GM18858 (cell line): ENCODE measurements at regions not wholly inside any gene's neighbourhood (a gene's known extent, or its start where the extent isn't known, plus 50 kb on each side); places are given as distances from the start of the nearest gene placed in this dataset.
"Not testable (repeated sequence)": the region's sequence is repeated elsewhere in the genome, so short reads cannot be mapped to it uniquely, and the experiment has no call there.

Source experiments
- ATAC-seq: cut with Tn5 transposase; IDR thresholded peaks from one replicate; pipeline ENCODE4 v1.9.1; 2021; ENCODE audit not compliant: unreplicated experiment

DNA sequence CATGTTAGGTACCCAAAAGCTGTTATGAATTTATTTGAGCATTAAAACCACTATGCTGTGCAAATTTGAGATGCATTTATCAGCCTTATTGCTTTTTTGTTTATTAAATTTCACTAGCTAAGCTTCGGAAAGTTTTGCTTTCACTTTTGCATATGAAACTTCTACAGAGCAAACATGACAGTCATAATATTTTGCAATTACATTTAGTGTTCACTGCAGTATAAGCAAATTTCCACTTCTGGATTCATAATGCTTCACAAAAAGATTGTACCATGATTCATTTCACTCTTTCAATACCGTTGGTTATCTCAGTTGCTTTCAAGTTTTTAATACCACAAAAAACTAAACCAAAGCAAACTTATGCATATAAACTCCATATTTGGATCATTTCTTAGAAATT, 228.7 kb upstream of the SLC8A1 start:
- ATAC-seq: peak; percentile 100

- no peak for ATAC-seq
These were observed 238.1 kb upstream of the SLC8A1 start for GRCh38 chr2:40690036-40690435.

- no peak for ATAC-seq
These were observed 238.6 kb upstream of the SLC8A1 start for GRCh38 chr2:40690525-40690924.

DNA sequence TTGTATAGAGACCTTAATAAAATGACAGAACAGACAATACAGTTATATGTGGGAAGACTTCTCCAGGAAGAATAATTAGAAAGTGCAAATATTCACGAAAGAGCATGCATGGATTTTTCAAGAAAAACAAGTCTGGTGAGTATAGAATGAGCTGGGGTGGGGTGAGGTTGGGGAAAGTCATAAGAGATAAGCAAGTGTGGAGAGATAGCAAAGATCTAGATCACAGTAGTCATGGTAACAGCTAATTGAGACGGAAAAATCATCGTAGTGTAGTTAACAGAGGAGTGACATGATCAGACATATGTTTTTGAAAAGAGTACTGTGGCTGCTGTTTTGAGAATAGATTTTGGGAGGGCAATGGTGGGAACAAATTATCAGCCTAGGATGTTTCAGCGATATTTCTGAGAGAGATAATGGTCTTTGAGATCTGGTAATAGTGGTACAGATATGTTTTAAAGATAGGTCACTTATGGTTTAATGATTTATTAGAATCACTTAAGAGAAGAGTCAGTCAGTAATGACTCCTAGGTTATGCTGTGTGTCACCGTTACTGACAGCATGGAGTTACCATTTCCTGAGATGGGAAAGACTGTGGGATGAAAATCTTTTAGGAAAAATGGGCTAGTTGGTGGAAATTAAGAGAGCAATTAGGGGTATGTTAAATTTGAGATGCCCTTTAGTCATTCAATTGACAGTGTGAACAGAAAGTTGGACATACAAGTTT, 248.5 kb upstream of the SLC8A1 start:
- ATAC-seq: no peak

DNA sequence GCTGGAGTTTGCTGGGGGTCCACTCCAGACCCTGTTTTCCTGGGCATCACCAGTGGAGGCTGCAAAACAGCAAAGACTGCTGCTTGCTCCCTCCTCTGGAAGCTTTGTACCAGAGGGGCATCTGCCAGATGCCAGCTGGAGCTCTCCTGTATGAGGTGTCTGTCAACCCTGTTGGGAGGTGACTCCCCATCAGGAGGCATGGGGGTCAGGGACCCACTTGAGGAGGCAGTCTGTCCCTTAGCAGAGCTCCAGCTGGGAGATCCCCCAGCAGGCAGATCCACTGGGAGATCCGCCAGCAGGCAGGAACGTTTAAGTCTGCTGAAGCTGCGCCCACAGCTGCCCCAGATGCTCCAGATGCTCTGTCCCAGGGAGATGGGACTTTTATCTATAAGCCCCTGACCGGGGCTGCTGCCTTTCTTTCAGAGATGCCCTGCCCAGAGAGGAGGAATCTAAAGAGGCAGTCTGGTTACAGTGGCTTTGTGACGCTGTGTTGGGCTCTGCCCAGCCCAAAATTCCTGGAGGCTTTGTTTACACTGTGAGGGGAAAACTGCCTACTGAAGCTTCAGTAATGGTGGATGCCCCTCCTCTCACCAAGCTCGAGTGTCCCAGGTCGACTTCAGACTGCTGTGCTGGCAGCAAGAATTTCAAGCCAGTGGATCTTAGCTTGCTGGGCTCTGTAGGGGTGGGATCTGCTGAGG, 260.5 kb upstream of the SLC8A1 start:
- not testable (repeated sequence) for ATAC-seq

DNA sequence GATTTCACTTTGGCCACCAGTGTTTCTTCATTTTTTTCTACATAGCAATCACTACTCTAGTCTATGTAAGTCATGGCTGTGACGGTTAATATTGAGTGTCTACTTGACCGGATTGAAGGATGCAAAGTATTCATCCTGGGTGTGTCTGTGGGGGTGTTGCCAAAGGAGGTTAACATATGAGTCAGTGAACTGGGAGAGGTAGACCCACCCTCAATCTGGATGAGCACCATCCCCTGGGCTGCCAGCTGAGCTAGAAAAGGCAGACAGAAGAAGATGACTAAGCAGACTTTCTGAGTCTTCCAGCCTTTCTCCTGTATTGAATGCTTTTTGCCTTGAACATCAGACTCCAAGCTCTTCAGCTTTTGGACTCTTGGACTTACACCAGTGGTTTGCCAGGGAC, 265.0 kb upstream of the SLC8A1 start:
- no peak for ATAC-seq

- ATAC-seq: no peak
These were observed 267.5 kb upstream of the SLC8A1 start for GRCh38 chr2:40719414-40719813.

DNA sequence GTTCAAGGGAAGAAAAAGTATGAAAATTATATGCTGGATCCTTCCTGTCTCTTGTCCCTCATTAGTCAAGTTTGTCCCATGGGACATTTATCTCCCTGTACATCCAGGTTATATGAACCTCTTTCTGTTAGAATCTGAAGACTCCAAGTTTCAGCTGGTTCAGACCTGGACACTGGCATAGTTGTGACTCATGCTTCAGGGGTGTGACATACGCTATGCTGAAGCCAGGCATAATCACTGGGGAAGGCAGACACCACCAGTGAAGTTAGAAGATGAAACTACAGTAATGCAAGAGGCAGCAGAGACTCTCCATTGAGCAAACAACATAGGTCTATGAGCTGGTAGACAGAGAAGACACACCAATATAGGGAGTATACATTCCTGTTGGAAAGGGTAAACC, 269.7 kb upstream of the SLC8A1 start:
- ATAC-seq: no peak

DNA sequence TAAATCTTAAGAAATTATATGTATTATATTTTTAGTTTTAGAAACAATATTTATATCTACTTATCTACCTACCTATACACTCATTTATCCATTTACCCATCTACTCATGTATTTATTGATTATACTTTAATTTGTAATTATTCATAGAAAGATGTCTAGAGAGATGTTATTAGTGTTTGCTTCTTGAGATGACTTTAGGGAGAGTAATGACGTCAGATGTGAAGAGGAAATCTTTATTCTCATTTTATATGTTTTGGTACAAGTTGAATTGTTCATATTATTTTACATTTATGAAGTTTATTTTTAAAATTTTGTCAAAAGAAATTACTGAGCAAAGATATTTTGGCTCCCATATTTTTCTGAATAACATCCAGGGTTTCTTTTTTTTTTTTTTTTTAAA, 271.3 kb upstream of the SLC8A1 start:
- ATAC-seq: no peak

DNA sequence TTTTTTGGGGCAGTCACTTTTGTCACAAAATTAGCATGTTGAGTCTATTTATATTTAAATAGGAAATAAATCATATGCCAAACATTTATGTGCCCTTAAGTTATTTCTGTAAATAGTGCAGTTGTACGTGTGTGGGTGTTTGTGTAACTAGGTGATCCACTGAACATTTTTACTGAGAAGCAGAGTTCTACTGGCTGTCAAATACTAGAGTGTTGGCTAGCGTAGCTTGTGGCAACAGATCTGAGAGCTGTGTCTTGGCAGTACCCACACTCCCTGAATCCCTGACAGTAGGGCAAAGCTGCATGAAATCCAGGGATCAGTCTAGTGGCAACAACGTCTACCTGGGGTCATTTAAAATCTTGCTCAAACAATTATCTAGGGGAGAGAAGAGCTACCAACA, 273.1 kb upstream of the SLC8A1 start:
- ATAC-seq: no peak

- no peak for ATAC-seq
These were observed 274.1 kb upstream of the SLC8A1 start for GRCh38 chr2:40725950-40726349.

GRCh38 chr2:40734797-40735196, 282.9 kb upstream of the SLC8A1 start:
- no peak for ATAC-seq

DNA sequence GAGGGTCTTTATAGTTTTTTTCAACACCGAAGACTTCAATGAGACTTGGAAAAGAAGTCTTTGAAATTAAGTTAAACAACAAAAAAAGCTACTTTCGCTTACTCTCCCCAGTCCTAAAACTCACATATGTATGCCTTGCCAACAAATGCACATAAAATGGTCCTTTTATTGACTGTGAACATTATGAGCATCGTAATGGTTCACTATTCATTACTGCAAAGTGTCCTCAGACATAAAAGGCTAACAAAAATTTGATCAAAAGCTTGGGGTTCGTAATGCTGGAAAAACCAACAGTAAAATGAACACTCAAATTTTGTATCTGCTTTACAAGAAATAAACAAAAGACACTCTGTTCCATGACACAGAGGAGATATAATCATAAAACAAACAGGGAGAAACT, 285.3 kb upstream of the SLC8A1 start:
- no peak for ATAC-seq

DNA sequence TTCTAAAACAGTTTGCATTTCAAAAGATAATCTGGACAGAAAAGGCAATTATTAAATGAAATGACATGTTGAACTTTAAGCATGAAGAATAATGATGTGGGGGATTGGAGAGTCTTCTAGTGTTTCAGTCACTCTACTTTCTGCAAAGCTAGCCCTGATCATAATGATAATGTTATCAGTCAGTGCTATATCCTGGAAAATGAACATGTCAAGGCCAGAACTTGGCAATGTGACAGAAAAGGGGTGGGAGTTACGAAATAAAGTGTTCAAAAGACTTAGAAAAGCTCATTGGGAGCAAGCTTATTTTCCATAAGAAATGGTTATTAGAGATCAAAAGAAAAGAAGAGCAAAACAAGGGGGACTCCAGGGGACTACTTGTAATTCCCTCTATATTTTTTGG, 288.5 kb upstream of the SLC8A1 start:
- no peak for ATAC-seq

GRCh38 chr2:40741532-40741931, 289.6 kb upstream of the SLC8A1 start:
- ATAC-seq: no peak

DNA sequence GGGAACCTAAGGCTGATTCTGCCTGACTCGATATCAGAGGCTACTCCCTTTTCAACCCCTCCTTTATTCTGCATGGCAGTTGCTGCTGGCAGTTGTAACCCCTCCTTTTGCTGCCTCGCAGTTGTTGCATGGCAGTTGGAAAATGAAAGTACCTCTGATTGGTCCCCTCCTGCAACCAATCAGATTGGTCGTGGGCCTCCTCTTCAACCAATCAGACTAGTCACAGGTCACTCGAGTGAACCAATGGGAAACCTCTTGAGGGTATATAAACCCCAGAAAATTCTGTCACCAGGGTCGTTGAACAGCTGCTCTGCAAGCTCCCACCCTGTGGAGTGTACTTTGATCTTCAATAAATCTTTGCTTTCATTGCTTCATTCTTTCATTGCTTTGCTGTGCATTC, 294.3 kb upstream of the SLC8A1 start:
- ATAC-seq: no peak

DNA sequence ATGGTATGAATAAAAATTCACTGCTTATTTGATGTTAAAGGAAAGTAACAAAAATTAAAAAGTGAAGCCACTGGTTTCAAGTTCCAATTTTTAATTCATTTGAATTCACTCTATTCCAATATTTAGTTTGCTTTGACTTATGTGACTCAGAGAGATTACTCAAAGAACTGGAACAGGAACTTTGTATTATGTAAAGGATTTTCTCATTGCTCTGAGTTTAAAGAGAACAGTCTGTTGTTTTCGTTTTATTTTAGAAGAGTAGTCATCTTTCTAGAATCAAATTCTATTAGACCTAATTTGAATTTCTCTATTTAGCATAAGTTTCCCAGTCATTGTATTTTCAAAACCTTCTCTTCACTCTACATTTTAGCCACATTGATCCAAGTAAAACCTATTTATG, 300.1 kb upstream of the SLC8A1 start:
- ATAC-seq: no peak

DNA sequence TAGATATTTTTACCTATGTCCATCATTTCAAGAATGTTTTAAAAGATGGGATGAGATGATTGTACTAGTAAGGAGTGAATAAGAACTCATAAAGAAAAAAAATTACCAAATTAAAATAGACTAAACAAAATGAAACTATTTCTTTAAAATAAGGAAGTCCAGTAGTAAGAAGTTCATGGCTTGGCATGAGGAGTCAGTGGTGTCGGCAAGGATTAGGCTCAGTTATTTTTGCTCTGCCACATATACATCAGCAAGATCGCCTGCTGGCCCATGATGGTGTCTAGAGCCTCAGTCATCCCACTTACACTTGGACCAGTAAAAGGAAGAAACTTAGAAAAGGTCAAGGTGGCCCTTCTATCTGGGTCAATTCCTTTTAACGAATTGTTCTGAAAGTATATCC, 300.9 kb upstream of the SLC8A1 start:
- ATAC-seq: no peak

- ATAC-seq: no peak
These were observed 303.0 kb upstream of the SLC8A1 start for GRCh38 chr2:40754912-40755311.

DNA sequence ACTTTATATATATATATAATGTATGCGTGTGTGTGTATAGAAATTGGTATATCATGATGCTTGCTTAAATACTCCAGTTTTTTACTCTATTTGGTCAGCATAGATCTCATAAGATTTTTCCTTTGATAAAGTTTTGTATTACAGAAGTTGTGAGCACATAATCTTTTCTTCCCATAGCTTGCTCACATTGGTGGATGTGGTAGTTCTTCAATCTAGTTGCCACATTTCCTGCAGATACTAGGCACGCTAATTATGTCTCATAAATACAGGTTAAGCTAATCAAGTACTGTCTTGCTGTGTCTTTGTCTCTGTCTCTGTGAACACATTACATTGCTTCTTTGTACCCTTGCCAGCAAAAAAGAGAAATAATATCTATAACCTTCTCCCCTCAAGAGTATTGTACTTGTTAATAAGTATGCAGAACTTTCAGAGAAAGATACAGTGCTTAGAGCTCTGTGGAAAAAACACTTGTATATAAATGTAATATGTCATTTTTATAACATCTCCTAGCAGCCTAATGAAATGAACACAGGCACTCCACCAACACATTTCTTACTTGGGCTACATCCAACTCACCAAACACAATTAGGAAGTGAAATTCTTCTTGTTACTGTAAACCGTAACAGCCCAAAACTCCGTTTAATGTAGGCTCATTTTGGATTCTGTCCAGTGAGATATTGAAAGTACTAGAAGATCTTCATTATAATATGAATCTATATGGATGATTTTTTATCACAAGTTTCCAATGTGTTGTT, 306.7 kb upstream of the SLC8A1 start:
- peak; percentile 52 for ATAC-seq

DNA sequence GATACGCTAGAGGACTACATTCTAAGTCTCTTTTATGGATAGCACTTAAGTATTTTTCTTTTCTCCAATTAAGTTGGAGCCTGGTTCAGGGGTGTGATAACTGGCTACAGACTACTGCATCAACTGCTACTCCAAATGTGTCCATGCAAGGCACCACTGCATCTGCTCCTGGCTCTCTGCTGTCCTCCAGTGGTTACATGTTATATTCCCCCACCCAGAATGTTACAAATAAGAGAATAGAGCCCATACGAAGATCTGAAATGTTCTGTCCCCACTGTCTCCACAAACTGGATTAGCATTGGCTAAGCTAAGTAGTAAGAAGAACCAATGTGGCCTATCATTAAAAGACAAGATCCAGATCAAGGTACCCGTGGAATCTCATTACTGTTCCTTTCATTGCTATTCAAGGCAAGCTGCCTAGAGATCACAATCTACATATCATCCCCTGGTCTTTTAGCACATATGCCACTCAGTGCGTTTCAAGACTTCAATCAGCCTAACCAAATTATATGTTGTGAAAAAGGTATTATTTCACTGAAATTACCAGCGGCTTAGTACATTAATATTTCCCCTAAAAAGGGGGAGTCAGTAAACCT, 308.3 kb upstream of the SLC8A1 start:
- peak; percentile 49 for ATAC-seq

DNA sequence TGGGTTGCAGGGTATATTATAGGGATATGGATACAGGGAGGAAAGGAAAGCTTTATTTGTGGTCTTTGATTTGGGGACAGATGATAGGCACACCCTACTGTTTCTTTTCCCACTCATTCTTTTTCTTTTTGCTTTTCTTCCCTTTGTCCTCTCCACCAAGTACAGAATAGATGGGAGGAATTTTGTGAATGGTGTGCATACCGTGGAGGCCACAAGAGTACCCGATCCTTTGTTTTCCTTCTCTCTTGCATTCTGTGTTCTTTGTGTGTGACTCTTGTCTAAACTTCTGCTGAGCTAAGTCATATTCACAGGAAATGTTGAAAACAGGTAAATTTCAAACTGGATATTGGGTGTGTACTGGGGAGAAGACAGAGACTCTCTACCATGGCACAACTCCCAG, 321.4 kb upstream of the SLC8A1 start:
- no peak for ATAC-seq
